Neural cell (in vitro differentiated cells): ENCODE measurements at regions not wholly inside any gene's neighbourhood (a gene's known extent, or its start where the extent isn't known, plus 50 kb on each side); places are given as distances from the start of the nearest gene placed in this dataset.

Experiments used
- H2AFZ ChIP-seq: fragments of 200-600, 300-800 bp; sonication (generic), shearing (Covaris generic); 2 replicates; pipeline ENCODE4 v1.6.0; 2014; ENCODE audit warnings: low read depth, mild to moderate bottlenecking, antibody characterized with exemption, low read length, moderate library complexity
- H3F3A ChIP-seq: fragments of 200-600 bp; shearing (Covaris generic); 2 replicates; pipeline ENCODE4 v1.6.1; 2016; ENCODE audit warnings: mild to moderate bottlenecking, moderate library complexity, mixed read lengths, antibody characterized with exemption, low read length; ENCODE audit not compliant: insufficient read depth, poor library complexity, severe bottlenecking
- H3K27ac ChIP-seq: fragments of 200-600, 300-800 bp; sonication (generic), shearing (Covaris generic); 2 replicates; pipeline ENCODE4 v1.5.1; 2014; ENCODE audit warnings: mild to moderate bottlenecking, low read length, moderate library complexity
- H3K27me3 ChIP-seq: fragments of 300-800, 200-600 bp; sonication (generic), shearing (Covaris generic); 2 replicates; pipeline ENCODE4 v1.6.0; 2014; ENCODE audit warnings: mild to moderate bottlenecking, low read depth, low read length, moderate library complexity; ENCODE audit not compliant: insufficient read depth
- H3K36me3 ChIP-seq: fragments of 300-800, 200-600 bp; sonication (generic), shearing (Covaris generic); 2 replicates; pipeline ENCODE4 v1.5.1; 2014; ENCODE audit warnings: mild to moderate bottlenecking, antibody characterized with exemption, low read length, moderate library complexity; ENCODE audit not compliant: insufficient read depth
- H3K4me2 ChIP-seq: fragments of 300-800, 200-600 bp; sonication (generic), shearing (Covaris generic); 2 replicates; pipeline ENCODE4 v1.6.0; 2014; ENCODE audit warnings: mild to moderate bottlenecking, low read length
- H3K4me3 ChIP-seq: fragments of 300-800, 200-600 bp; sonication (generic), shearing (Covaris generic); 2 replicates; pipeline ENCODE4 v1.5.1; 2014; ENCODE audit warnings: mild to moderate bottlenecking, low read length, moderate library complexity
- H3K79me2 ChIP-seq: fragments of 200-600 bp; shearing (Covaris generic); replicated peaks from 2 replicates; pipeline ENCODE4 v1.6.0; 2014; ENCODE audit warnings: mild to moderate bottlenecking, low read length, moderate library complexity; ENCODE audit not compliant: insufficient read depth
- H3K9ac ChIP-seq: fragments of 300-800, 200-600 bp; sonication (generic), shearing (Covaris generic); 2 replicates; pipeline ENCODE4 v1.6.1; 2016; ENCODE audit warnings: mild to moderate bottlenecking, low read length, mixed read lengths
- H3K9me2 ChIP-seq: fragments of 200-600 bp; shearing (Covaris generic); 2 replicates; pipeline ENCODE4 v1.6.1; 2016; ENCODE audit warnings: mild to moderate bottlenecking, low read length, mixed read lengths; ENCODE audit not compliant: insufficient read depth
- H3K9me3 ChIP-seq: fragments of 200-600, 300-800 bp; sonication (generic), shearing (Covaris generic); 2 replicates; pipeline ENCODE4 v1.6.1; 2016; ENCODE audit warnings: mild to moderate bottlenecking, mixed run types, low read length, moderate library complexity, mixed read lengths
- H4K20me1 ChIP-seq: fragments of 200-600 bp; shearing (Covaris generic); 2 replicates; pipeline ENCODE4 v1.6.1; 2016; ENCODE audit warnings: mild to moderate bottlenecking, mixed run types; ENCODE audit not compliant: insufficient read depth
- CTCF ChIP-seq: fragments of 450-650 bp; IDR thresholded peaks from 2 replicates; pipeline ENCODE4 v1.5.1; 2014; ENCODE audit warnings: antibody characterized with exemption, mild to moderate bottlenecking, moderate library complexity; ENCODE audit not compliant: poor library complexity, severe bottlenecking
- EP300 ChIP-seq: fragments of 450-650 bp; conservative IDR thresholded peaks from 2 replicates; pipeline ENCODE4 v1.6.1; 2014; ENCODE audit warnings: antibody characterized with exemption, mild to moderate bottlenecking, moderate library complexity; ENCODE audit not compliant: poor library complexity, severe bottlenecking
- EZH2 ChIP-seq: fragments of 200-600, 300-800 bp; shearing (Covaris generic), sonication (generic); IDR thresholded peaks from 2 replicates; pipeline ENCODE4 v1.6.1; 2014; ENCODE audit warnings: antibody characterized with exemption, low read length, borderline replicate concordance, mild to moderate bottlenecking; ENCODE audit not compliant: insufficient read depth, poor library complexity, severe bottlenecking
- MXI1 ChIP-seq: fragments of 450-650 bp; conservative IDR thresholded peaks from 2 replicates; pipeline ENCODE4 v1.6.1; 2014; ENCODE audit warnings: antibody characterized with exemption, mild to moderate bottlenecking; ENCODE audit not compliant: poor library complexity, severe bottlenecking
- POLR2AphosphoS5 ChIP-seq: IDR thresholded peaks from 2 replicates; pipeline ENCODE4 v1.6.1; 2012
- RAD21 ChIP-seq: fragments of 450-650 bp; conservative IDR thresholded peaks from 2 replicates; pipeline ENCODE4 v1.6.1; 2014; ENCODE audit warnings: antibody characterized with exemption, mild to moderate bottlenecking, moderate library complexity
- REST ChIP-seq: IDR thresholded peaks from 2 replicates; pipeline ENCODE4 v1.6.1; 2012; ENCODE audit warnings: borderline replicate concordance
- SMC3 ChIP-seq: fragments of 450-650 bp; conservative IDR thresholded peaks from 2 replicates; pipeline ENCODE4 v1.6.1; 2014; ENCODE audit warnings: antibody characterized with exemption, mild to moderate bottlenecking, moderate library complexity; ENCODE audit not compliant: poor library complexity
- TAF1 ChIP-seq: IDR thresholded peaks from 2 replicates; pipeline ENCODE4 v1.6.1; 2012; ENCODE audit warnings: low read depth

- no peak overlapping the region for H3K4me3 ChIP-seq
- no peaks in the 10 kb centered on the region for H4K20me1 ChIP-seq
- no peaks in the 10 kb centered on the region for H3K79me2 ChIP-seq
- no peak overlapping the region for H3K27ac ChIP-seq
- no peaks in the 10 kb centered on the region for H3K9me2 ChIP-seq
- H3K36me3 ChIP-seq, result no peaks in the 10 kb centered on the region
- H3K27me3 ChIP-seq, result no peaks in the 10 kb centered on the region
- H2AFZ ChIP-seq, result no peak overlapping the region
- no peak for TF ChIP-seq TAF1
- TF ChIP-seq RAD21, result no peak
- TF ChIP-seq REST, result no peak
- no peak for TF ChIP-seq SMC3
- no peak for TF ChIP-seq MXI1
- no peak for TF ChIP-seq CTCF
- no peak for TF ChIP-seq EP300
- no peak for TF ChIP-seq EZH2
- no peak for TF ChIP-seq POLR2AphosphoS5
- H3K9me3 ChIP-seq, result no peaks in the 10 kb centered on the region
- H3K9ac ChIP-seq, result no peak overlapping the region
- no peak overlapping the region for H3K4me2 ChIP-seq
- no peaks in the 10 kb centered on the region for H3F3A ChIP-seq
Measured at GRCh38 chr13:53215563-53215962, 186.9 kb downstream of the OLFM4 start.

- Histone ChIP-seq H3K27ac (no peak overlapping the region), H3K4me3 (no peak overlapping the region), H3K79me2 (no peaks in the 10 kb centered on the region), H2AFZ (no peak overlapping the region), H3F3A (no peaks in the 10 kb centered on the region), H3K9ac (no peak overlapping the region), H3K4me2 (no peak overlapping the region), H3K9me3 (no peaks in the 10 kb centered on the region), H3K36me3 (no peaks in the 10 kb centered on the region), H4K20me1 (no peaks in the 10 kb centered on the region), H3K9me2 (no peaks in the 10 kb centered on the region), H3K27me3 (no peaks in the 10 kb centered on the region)
- no peak for TF ChIP-seq MXI1
- TF ChIP-seq CTCF, result no peak
- no peak for TF ChIP-seq EZH2
- no peak for TF ChIP-seq SMC3
- TF ChIP-seq RAD21, result no peak
- TF ChIP-seq REST, result no peak
- TF ChIP-seq POLR2AphosphoS5, result no peak
- no peak for TF ChIP-seq EP300
- TF ChIP-seq TAF1, result no peak
Measured at GRCh38 chr13:53216773-53217172, 188.2 kb downstream of the OLFM4 start.
